HS-27A (cell line): ENCODE measurements at regions not wholly inside any gene's neighbourhood (a gene's known extent, or its start where the extent isn't known, plus 50 kb on each side); places are given as distances from the start of the nearest gene placed in this dataset.

ENCODE experiments used
- DNase-seq: peaks from one replicate; pipeline ENCODE4 v3.0.0-alpha.2; 2012; ENCODE audit warnings: low read depth, missing footprints

DNA sequence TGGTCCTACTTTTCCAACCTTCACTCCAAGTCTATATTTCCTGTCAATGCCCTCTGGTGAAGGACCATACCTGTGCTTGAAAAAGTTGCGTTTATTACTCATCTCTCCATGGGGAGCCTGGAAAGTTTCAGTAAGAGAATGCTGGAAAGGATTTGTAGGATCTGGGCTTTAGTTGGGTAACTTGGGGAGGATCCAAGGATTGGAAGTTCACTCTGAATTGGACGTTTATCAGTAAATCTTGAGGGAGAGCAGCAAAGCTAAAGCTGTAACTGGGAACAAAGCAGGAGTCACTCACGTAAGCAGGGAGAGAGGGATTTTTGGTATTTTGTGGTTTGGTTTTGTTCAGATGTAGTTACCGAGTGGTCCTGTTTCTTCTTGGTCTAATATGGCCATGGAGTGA is 51.4 kb upstream of the NPVF start:
- DNase-seq: no peak

DNA sequence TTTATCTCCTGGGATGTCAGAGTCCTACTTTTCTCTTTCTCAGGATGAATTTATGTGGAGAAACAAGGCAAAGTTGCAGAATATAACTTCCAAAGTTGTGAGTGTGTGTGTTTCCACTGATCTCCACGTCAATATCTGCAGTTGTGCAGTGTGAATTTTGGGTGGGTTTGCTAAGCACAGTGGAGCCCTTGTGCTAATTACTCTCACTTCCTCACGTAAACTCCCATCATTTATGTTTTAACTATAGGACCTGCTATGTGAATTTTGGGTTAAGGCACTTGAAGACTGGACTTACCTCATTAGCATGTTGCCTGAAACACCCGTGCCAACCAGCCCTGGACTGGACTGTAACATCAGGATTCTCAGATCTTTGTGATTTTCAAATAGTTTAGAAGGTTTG is 51.9 kb upstream of the NPVF start:
- DNase-seq: no peak

DNA sequence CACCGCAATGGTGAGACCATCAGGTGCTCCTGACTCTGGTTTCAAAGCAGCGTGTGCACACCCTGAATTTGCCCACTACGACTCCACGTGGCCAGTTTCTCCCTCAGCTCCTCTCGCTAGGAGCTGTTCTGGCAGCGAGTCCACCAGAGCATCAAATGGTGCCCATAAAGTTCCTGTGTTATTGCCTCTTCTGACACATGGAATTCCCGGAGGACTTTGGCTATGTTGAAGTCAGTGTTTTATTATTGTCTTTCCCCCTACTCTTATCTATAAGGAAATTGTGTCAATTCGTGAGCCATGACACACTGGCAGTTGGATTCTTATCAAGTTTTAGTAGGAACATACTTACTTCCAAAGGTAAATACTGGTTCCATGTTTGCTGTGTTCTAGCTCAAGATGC is 53.9 kb upstream of the NPVF start:
- no peak for DNase-seq

DNA sequence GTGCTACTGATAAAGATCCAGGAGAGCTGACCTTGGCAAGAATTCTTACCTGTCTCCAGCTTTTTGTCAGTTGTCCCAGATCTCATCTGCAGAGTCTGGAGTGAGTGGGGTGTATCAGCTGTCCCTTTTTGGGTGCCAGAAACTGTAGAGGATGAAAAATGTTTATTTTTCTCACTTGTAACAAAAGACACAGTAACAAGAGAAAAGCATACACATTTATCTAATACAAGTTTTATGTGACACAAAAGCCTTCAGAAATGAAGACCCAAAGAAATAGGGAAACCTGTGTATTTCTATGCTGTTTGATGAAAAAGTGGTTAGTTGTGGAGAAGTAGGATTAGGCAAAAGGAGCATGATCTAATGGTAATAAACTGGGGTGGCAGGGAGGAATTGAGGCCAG is 58.5 kb upstream of the NPVF start:
- DNase-seq: no peak

DNA sequence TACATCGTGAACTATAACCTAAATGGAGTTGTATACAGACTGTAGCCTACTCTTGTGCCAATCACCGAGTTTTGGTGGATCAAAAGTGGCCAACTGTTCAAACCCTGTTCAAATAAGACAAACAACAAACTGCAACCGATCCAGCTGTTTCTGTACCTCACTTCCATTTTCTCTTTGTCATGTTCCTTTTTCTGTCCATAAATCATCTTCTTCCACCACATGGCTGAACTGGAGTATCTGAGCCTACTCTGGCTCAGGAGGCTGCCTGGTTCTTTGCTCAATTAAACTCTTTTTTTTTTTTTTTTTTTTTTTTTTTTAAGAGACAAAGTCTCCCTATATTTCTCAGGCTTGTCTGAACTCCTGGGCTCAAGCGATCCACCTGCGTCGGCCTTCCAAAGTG is 59.0 kb upstream of the NPVF start:
- DNase-seq: no peak

DNA sequence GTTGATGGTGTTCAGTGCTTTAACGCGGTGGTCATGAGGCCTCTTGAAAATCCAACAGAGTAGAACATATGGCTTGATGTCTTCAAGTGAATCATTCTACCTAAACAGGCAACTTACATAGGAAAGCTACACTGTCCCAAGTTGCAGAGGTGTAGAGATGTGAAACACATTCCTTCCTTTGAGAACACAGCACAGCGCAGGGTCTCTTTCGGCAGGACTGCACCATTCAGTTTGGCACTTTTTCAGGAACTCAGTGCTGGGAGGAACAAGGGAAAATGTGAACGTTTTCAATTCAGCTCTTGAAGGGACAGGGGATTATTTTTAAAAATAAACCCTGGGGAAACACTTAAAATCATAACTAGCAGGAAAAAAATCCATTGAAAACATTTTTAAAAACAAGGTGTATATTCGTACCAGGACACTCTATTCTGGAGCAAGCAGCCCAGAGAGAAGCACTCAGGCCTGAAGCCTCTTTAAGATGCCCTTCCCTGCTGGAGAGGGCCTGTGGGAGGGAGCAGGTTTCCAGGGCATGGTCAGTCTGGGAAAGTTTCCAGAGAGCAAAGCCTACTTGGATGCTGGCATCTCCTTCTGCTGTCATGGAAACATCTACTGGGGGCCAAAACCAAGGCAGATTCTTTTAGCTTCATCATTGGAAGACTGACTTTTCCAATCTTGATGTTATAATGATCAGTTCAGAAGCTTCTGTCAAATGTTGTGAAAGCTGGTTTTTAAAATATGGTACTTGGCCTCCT is 60.4 kb upstream of the NPVF start:
- no peak for DNase-seq

DNA sequence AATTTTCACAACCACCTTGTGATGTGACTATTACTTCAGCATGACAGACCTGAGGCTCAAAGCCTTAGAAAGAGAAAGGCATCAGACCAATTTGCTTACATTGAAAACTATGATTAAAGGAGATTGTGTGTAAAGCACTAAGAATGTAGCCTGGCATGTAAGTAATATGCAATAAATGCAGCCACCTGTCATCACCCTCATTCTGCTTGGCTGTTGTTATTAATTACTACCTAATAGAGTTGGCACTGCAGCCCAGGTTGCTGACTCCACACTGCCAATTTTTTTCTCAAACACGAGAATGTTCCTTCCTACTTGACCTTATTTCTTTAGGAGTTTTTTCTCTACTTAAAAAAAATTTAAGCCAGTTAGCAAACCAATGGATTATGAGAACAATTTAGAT is 61.2 kb upstream of the NPVF start:
- DNase-seq: no peak

DNA sequence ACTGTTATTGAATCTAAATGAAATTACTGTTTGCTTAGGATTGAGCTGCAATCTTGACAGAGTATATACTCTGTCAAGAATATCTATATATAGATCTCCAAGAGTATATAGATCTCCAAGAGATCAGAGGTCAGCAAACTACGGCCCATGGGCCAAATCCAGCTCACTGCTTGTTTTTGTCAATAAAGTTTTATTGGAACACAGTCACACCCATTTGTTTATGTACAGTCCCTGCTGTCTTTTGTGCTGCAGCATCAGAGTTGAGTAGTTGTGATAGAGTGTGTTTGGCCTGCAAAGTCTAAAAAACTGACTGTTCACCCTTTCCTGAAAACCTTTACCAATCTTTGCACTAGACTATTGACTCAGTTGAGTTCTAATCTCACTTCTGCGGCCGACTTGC is 66.3 kb upstream of the NPVF start:
- no peak for DNase-seq

DNA sequence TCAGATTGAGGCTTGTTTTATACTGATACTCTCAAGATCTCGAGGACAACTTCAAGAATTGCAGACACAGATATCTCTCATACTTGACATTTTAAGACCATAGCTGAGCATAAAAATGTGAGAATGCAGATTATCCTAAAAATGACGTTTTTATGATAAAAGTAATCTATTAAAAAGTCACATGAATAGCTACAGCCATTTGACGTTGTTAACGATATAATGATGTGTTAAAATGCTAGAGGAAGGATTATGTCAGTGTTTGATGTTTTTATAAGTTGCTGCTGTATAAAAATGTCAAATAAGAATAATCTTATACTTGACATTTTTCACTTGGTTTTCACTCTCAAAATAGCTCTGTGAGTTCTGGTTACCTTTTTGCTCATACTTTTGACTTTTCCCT is 67.1 kb upstream of the NPVF start:
- no peak for DNase-seq

DNA sequence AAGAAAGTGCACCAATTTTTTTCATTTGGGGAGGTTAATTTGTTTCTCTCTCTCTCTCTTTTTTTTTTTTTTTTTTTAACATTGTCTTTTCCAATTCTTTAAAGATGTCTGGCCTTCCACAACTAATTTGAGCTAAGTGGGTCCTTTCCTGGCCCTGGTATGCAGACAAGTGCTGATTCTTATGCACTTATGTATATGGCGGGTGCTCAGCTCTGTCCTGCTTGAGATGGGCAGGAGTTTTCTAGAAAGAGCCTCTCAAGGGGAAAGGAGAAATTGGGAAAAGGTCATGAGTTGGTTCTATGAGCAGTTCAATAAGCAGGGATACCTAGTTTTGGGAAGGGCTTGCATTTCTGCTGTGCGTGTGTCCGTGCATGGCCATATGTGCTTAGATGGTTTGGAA is 67.8 kb upstream of the NPVF start:
- no peak for DNase-seq

DNA sequence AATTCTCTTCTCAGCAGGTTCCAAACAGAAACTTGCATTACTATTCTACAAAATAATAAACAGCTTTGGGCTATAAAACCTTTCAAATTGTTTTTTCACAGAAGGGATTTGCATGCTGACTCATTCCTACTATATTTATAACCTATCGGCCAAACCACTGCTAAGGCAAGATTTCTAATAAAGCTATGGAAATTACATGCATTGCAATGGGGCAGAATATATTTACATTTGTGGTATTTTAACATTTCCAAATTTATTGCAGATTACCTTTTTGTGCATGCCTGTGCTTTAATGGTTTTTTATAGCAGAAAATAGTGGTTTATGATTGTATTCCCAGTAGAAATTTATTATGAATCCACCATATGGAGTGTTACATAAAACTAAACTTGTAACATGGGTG is 69.0 kb upstream of the NPVF start:
- DNase-seq: no peak

DNA sequence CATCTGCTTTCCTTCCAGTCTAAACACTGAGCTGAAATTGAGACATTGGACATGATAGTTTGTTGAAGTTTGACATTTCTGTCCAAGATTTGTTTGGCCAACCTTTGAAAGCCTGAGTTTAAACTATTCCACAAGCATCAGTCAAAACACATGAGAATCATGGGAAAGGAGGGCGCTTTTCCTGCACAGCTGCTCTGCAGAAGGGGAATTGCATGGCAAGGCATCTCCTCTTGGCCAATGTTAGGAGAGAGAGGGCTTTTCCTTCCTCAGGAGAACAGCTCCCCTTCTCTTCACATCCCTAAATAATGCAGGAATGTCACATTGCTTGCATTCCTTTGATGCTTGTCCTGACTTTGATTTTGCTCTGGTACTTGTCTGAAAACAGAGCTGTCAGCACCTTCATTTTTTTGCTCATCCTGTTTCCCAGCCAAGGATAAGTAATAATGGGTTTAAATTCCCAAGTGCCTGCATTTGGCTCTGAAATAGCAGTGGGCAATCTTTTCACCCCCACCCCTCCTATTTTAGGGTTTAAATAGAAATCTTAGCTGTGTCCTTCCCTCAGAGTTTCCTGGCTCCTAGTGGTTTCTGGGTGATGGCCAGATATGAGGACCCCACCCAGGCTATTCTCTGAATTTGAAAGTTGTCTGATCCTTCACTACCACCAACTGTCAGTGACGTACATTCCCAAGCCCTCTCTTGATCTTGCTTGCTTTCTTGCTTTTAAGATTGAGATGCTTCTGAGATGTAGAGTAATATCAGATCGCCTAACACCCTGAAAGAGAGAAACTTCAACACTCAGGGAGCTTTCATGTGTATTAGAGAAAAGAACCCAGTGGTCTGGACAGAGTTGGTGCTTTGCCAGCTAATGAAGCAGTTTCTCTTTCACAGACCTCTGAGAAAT is 75.2 kb upstream of the NPVF start:
- DNase-seq: no peak

DNA sequence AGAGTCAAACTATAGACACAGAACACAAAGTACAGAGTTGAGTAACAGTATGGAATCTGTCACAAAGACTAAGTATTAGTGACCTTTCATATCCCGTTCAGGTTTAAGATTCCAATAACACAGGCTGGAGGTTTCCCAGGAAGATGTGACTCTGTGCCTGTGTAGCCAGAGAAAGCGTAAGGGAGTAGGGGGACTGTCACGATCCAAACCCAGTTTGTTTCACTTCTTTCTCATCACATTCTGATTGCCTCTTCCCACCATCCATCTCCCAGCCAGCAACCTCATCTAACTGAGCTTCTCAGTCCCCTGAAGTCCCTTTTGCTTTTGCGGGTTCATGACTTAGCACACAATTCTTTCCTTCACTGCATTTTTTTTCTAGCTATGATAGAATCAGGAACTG is 76.4 kb upstream of the NPVF start:
- no peak for DNase-seq

DNA sequence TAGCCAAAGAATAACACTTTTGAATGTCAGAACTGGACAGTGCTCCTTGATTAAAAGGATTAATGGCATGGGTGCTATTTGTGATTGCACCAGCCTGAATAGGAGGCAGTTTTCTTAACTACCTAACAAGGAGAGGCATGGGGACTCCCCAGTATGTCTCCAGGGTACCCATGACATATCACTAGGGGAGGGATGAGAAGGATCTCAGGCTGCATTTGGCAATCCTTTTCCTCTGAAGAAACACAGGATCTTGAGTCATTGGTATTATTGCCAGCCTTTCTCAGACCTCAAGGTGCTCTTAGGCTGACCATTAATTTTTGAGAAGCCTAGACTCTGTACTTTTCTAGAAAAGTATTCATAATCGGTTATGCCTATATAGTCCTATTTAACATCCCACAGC is 77.5 kb upstream of the NPVF start:
- DNase-seq: no peak

DNA sequence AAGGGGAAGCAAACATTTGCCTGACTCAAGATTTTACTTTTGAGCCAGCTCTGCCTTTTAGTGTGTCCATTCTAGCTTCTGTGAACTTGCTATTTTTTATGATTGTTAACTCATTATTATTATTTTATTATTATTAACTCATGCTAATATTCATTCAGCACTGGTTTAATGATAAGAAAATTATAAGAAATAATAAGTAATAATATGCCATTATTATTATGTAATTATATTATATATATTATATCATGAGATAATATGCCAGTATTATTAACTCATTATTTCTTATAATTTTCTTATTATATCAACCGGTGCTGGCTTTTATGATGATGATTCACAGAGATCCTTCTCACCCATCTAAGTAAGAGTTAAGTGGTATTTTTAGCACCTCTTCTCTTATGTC is 79.3 kb upstream of the NPVF start:
- no peak for DNase-seq

DNA sequence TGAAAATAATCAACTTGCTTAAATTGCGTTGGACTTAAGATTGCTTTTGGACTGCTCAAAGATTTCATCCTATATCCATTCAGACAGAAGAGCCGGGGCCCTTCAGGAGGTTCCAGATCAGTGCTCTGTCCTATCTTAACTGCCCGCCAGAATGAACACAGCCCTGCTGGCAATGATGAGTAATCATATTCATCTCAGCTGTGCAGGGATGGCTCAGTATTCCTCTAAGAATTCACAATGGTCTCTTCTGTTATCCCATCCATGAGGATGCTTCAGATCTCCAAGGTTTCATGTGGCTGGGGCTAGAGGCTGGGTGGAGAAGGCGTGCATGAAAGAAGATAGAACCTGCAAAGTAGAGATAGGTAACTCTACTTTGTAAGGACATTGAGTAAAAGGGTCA is 80.0 kb upstream of the NPVF start:
- DNase-seq: no peak

DNA sequence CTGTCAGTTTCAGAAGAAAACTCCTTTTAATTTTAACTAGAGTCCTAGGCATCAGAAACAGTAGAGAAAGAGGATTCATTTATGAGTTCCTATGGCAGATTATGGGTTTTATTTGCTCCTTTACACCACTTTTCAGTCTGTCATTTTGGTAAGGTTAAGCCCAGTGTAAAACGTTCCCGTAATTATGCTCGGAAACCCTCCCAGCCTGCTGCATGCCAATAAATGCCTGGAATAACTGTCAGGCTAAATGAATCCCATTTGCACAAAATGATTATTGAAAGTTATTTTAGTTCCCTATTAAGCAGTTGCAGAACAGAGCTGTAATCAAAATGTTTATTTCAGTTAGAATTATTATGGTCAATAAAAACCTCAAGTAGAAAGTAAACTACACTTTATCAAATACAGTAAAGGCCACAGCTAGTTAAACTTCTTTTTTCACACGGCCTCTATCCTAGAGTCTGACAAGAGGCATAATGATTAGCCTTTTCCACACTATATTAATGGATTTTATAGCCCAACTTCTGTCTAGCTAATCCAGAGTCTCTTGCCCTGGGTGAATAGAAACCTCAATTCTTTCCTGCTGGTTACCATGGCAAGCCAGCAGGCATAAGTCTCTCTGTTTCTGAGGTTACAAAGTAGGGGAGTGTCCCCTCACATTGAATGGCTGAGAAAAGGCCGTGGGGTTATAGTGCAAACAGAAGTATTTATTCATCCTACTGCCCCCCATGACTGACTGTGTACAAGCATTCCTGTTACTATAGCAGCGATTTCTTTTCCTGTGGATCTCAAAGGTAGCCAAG is 80.8 kb upstream of the NPVF start:
- DNase-seq: no peak

DNA sequence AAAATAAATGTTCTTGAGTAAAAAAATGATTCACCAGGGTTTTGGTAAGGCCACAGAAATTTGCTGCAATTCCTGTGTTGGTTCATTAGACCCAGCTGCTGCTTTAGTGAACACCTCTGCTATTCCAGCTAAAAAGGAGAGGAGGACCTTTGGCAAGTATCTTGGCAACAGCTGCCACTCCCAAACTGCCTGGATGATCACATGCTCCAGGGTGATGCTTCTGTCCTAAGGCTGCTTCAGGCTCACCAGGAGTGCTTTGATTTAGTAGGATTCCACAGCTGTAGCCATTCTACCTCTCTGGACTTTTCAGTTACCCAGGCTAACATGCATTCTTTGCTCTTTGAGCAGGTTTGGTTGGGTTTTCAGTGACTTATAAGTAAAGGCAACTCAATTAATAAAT is 82.6 kb upstream of the NPVF start:
- DNase-seq: no peak

DNA sequence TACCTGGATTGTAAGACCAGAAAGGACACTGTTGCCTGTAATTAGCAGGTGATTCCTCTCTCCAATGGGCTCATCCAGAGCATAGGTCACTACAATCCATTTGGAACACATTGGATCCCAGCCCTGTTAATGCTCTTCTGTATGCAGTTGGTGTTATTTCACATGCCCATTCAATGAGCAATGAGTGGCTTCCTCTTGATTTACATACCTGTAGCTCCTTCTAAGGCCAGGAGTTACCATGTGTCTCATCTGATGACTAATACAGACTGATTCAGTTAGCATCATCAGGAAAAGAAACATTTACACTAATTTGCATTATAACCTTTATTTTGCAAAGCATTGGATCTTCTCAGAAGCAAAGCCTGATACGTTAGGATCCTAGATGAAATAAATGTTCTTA is 83.1 kb upstream of the NPVF start:
- no peak for DNase-seq

DNA sequence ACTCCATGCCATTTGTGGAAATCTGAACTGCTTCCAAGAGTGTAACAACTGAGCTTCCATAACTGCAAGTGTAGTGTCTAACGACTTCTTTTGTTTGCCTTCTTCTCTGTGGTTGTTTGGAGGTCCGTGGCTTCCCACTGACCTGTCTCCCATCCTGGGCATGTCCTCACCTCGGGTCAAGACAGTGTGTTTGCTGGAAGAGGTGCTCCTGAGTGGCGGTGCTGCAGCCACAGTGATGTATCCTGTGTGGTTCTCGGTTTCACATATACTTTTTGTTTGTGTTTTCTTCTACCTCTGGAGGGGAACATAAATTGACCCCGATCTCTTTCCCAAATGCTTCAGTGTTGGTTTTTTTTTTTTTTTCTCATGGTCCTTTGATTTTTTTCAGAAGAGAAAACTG is 84.7 kb upstream of the NPVF start:
- no peak for DNase-seq

DNA sequence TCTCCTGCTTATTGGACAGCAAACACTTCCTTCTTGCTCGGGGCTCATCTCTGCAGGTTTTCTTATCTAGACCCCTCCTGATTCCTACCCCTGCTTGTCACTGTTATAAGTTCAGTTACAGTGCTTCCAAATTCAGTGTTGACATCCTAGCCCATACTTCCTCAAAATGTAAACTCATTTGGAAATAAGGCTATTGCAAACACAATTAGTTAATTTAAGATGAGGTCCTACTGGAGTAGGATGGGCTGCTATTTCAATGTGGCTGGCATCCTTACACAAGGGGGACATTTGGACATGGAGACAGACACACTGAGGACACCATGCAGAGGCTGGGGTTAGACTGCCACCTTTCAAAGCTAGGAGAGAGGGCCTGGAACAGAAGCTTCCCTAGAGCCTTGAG is 85.2 kb upstream of the NPVF start:
- DNase-seq: no peak

DNA sequence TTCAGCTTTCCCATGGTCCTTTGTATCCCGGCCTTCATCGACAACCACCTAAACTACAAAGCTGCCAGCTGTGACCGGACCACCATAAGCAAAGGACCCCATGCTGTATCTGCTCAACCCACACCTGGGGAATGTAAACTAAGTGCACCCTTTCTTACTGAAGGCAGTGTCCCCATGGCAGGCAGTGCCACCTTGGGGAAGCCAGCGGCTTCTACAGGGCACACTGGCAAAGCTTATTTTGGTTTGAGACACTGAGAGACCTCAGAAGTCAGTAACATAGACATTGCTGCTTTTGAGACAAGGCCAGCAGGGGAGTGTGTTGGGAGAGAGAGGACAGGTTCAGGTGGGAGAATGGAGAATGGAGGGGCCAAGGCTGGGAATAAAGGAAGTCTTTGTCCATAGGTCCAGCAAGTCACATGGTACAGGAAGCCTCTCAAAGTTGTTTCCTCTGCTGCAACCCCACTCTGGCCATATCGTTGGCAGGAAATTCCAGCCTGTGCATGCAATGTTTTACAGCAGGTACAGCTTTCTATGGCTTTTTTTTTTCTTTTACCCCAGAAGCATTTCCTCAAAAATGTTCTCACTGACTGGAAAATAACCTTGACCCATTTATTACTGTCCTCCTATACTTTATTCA is 85.9 kb upstream of the NPVF start:
- no peak for DNase-seq
